ENCODE measurements at regions not wholly inside any gene's neighbourhood (a gene's known extent, or its start where the extent isn't known, plus 50 kb on each side); places are given as distances from the start of the nearest gene placed in this dataset.

GRCh38 chr7:153002572-153002971, 243.0 kb downstream of the ACTR3B start:
- no peak overlapping the region for H3K27ac Mint-ChIP-seq

GRCh38 chr7:153004341-153004740, 244.8 kb downstream of the ACTR3B start:
- no peak for TF ChIP-seq CTCF (IDR thresholded peaks at IDR 0.05; ENCODE audit: unreplicated experiment)
- H3K27ac Mint-ChIP-seq, result no peak overlapping the region

More at GRCh38 chr7:153002572-153002971, 243.0 kb downstream of the ACTR3B start:
- Mint-ChIP-seq H3K36me3 (no peaks in the 10 kb centered on the region), H3K27me3 (ENCODE audit: low read depth) (no peaks in the 10 kb centered on the region), H3K4me1 (peaks cover 9% of the 10 kb centered on the region), H3K4me3 (no peak overlapping the region), H3K9me3 (peaks cover 33% of the 10 kb centered on the region)
- no peak for DNase-seq (ENCODE audit: low spot score in 2 of 2, unreplicated experiment in 2 of 2)
- no peak for TF ChIP-seq CTCF (IDR thresholded peaks at IDR 0.05; ENCODE audit: unreplicated experiment)

DNA sequence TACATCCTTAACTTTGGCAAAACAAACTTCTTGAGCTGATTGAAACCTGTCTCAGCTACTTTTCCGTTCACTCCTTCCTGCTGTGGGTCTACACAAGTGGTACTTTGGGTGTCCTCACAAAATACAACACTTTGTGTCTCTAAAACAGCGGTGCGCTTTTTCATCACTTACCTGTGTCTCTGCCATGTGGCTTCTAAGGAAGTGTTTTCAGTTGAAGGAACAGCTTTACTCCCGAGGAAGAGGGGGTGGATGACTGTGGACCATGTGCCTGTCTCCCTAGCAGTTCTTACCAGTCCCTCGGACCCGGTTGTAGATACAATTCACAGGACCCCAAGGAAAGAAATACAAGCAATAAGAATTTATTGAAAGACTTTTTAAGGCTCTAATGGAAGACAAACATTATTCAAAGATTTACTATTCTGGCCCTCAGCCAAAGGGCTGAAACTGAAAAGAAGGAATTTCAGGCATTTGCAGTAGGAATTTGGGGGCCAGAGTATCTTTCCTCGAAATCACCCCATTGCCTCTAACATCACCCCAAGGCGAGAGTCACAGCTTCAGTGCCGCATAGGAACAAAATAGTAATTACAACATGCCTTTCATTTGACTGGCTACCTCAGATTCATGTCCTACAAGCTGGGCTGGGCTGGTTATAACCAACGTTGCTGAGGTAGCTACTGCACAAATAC, 246.3 kb downstream of the ACTR3B start:
- peak overlapping the region; percentile 52 for H3K27ac Mint-ChIP-seq
- H3K36me3 Mint-ChIP-seq, result no peaks in the 10 kb centered on the region
- no peak for DNase-seq (ENCODE audit: low spot score in 2 of 2, unreplicated experiment in 2 of 2)
- peaks cover 19% of the 10 kb centered on the region for H3K9me3 Mint-ChIP-seq
- H3K4me3 Mint-ChIP-seq, result no peak overlapping the region
- peaks cover 4% of the 10 kb centered on the region for H3K27me3 Mint-ChIP-seq (ENCODE audit: low read depth)
- H3K4me1 Mint-ChIP-seq, result peaks cover 9% of the 10 kb centered on the region
- TF ChIP-seq CTCF (IDR thresholded peaks at IDR 0.05; ENCODE audit: unreplicated experiment), result no peak

More at GRCh38 chr7:153004341-153004740, 244.8 kb downstream of the ACTR3B start:
- H3K4me3 Mint-ChIP-seq, result no peak overlapping the region
- no peak for DNase-seq (ENCODE audit: low spot score in 2 of 2, unreplicated experiment in 2 of 2)
- no peaks in the 10 kb centered on the region for H3K36me3 Mint-ChIP-seq
- H3K27me3 Mint-ChIP-seq (ENCODE audit: low read depth), result no peaks in the 10 kb centered on the region
- peaks cover 27% of the 10 kb centered on the region for H3K9me3 Mint-ChIP-seq
- H3K4me1 Mint-ChIP-seq, result peaks cover 9% of the 10 kb centered on the region

DNA sequence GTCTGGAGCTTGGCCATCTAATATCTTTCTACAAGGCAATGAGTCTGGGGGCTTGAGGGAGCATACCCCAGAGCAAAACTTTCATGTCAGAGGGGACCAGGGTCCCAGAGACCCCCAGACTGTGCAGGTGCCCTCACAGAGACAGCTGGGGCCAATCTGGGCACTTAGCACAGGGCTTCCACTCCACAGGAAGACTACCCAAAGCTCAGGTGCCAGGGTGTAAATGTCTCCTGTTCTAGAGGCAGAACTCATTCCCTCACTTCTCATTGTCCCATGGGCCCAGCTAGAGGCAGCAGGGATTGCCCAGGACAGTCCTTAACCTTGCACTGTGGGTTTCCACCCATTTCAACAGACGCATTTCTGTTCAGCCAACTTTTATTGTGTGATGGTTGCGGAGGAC, 246.9 kb downstream of the ACTR3B start:
- peaks cover 9% of the 10 kb centered on the region for H3K4me1 Mint-ChIP-seq

GRCh38 chr7:153006911-153007310, 247.4 kb downstream of the ACTR3B start:
- H3K4me3 Mint-ChIP-seq, result no peak overlapping the region
- no peak for TF ChIP-seq CTCF (IDR thresholded peaks at IDR 0.05; ENCODE audit: unreplicated experiment)
- H3K27ac Mint-ChIP-seq, result no peak overlapping the region
- H3K4me1 Mint-ChIP-seq, result peaks cover 9% of the 10 kb centered on the region
- H3K36me3 Mint-ChIP-seq, result no peaks in the 10 kb centered on the region
- no peak for DNase-seq (ENCODE audit: low spot score in 2 of 2, unreplicated experiment in 2 of 2)
- H3K9me3 Mint-ChIP-seq, result peaks cover 9% of the 10 kb centered on the region
- H3K27me3 Mint-ChIP-seq (ENCODE audit: low read depth), result peaks cover 4% of the 10 kb centered on the region

More for the DNA sequence above, 246.9 kb downstream of the ACTR3B start:
- Mint-ChIP-seq H3K36me3 (no peaks in the 10 kb centered on the region), H3K9me3 (peaks cover 13% of the 10 kb centered on the region), H3K4me3 (no peak overlapping the region), H3K27ac (peak overlapping the region; percentile 52), H3K27me3 (ENCODE audit: low read depth) (peaks cover 4% of the 10 kb centered on the region)
- TF ChIP-seq CTCF (IDR thresholded peaks at IDR 0.05; ENCODE audit: unreplicated experiment), result no peak
- DNase-seq (ENCODE audit: low spot score in 2 of 2, unreplicated experiment in 2 of 2), result no peak

All from mesothelial cell of epicardium (in vitro differentiated cells).